ENCODE measurements at regions not wholly inside any gene's neighbourhood (a gene's known extent, or its start where the extent isn't known, plus 50 kb on each side); places are given as distances from the start of the nearest gene placed in this dataset.
"Not testable (repeated sequence)": the region's sequence is repeated elsewhere in the genome, so short reads cannot be mapped to it uniquely, and the experiment has no call there.

- ChIA-PET CTCF (no interaction called here), POLR2A (no interaction called here)
Measured at GRCh38 chr7:73954181-73954580, 73.8 kb upstream of the ELN start.

GRCh38 chr7:73954861-73955260 lies 73.1 kb upstream of the ELN start:
- ATAC-seq, result no peak
- no peaks in the 10 kb centered on the region for H3K9me3 Mint-ChIP-seq
- POLR2A ChIA-PET, result no interaction called here
- no peaks in the 10 kb centered on the region for H3K36me3 Mint-ChIP-seq (ENCODE audit: low read depth)
- no peak overlapping the region for H3K27ac Mint-ChIP-seq
- TF ChIP-seq CTCF (IDR thresholded peaks at IDR 0.05), result no peak
- CTCF ChIA-PET, result no interaction called here
- no peak for DNase-seq
- no peaks in the 10 kb centered on the region for H3K4me1 Mint-ChIP-seq (ENCODE audit: low read depth)
- intact Hi-C loops (cut with micrococcal nuclease), result no loop called here
- H3K4me3 Mint-ChIP-seq, result no peak overlapping the region
- peaks cover 13% of the 10 kb centered on the region for H3K27me3 Mint-ChIP-seq

More at GRCh38 chr7:73954181-73954580, 73.8 kb upstream of the ELN start:
- H3K36me3 Mint-ChIP-seq (ENCODE audit: low read depth), result no peaks in the 10 kb centered on the region
- DNase-seq, result no peak
- no peak for ATAC-seq
- TF ChIP-seq CTCF (IDR thresholded peaks at IDR 0.05), result no peak
- H3K27me3 Mint-ChIP-seq, result peaks cover 13% of the 10 kb centered on the region
- no peaks in the 10 kb centered on the region for H3K4me1 Mint-ChIP-seq (ENCODE audit: low read depth)
- intact Hi-C loops (cut with micrococcal nuclease), result no loop called here
- no peak overlapping the region for H3K4me3 Mint-ChIP-seq
- H3K27ac Mint-ChIP-seq, result no peak overlapping the region
- H3K9me3 Mint-ChIP-seq, result no peaks in the 10 kb centered on the region

- peaks cover 2% of the 10 kb centered on the region for H3K27me3 Mint-ChIP-seq
- ChIA-PET CTCF (interaction anchor here (1.2 kb wide), 2 partner anchors 66 to 67 kb away, joined by 3 to 4 read pairs; no protein-coding TSS in a partner anchor), POLR2A (no interaction called here)
- DNase-seq, result no peak
- no peak overlapping the region for H3K27ac Mint-ChIP-seq
- TF ChIP-seq CTCF (IDR thresholded peaks at IDR 0.05), result no peak
- no peak for ATAC-seq
- H3K4me1 Mint-ChIP-seq (ENCODE audit: low read depth), result no peaks in the 10 kb centered on the region
- peaks cover 3% of the 10 kb centered on the region for H3K36me3 Mint-ChIP-seq (ENCODE audit: low read depth)
- H3K9me3 Mint-ChIP-seq, result peaks cover 17% of the 10 kb centered on the region
- no peak overlapping the region for H3K4me3 Mint-ChIP-seq
- intact Hi-C loops (cut with micrococcal nuclease), result no loop called here
Measured at GRCh38 chr7:73960548-73960947, 67.4 kb upstream of the ELN start.

GRCh38 chr7:73961991-73962390 lies 66.0 kb upstream of the ELN start:
- H3K4me1 Mint-ChIP-seq (ENCODE audit: low read depth); H3K27ac Mint-ChIP-seq; ATAC-seq; H3K4me3 Mint-ChIP-seq; H3K36me3 Mint-ChIP-seq (ENCODE audit: low read depth); DNase-seq; intact Hi-C loops (cut with micrococcal nuclease); H3K27me3 Mint-ChIP-seq: not testable (repeated sequence)
- POLR2A ChIA-PET, result interaction anchor here (0.7 kb wide), 1 partner anchor 9 kb away, joined by 3 read pairs; no protein-coding TSS in a partner anchor
- CTCF ChIA-PET, result interaction anchor here (1.2 to 2.4 kb wide), 2 partner anchors 64 to 65 kb away, joined by 3 to 16 read pairs; no protein-coding TSS in a partner anchor
- peaks cover 17% of the 10 kb centered on the region for H3K9me3 Mint-ChIP-seq

GRCh38 chr7:73963252-73963822 lies 64.6 kb upstream of the ELN start:
- Mint-ChIP-seq H3K4me3 (no peak overlapping the region), H3K9me3 (peaks cover 17% of the 10 kb centered on the region), H3K4me1 (ENCODE audit: low read depth) (no peaks in the 10 kb centered on the region), H3K27me3 (no peaks in the 10 kb centered on the region), H3K36me3 (ENCODE audit: low read depth) (peaks cover 3% of the 10 kb centered on the region), H3K27ac (no peak overlapping the region)
- ATAC-seq (no peak), DNase-seq (no peak)
- TF ChIP-seq CTCF (IDR thresholded peaks at IDR 0.05), result no peak
- ChIA-PET CTCF (interaction anchor here (2.4 kb wide), 1 partner anchor 63 kb away, joined by 16 read pairs; no protein-coding TSS in a partner anchor), POLR2A (no interaction called here)
- intact Hi-C loops (cut with micrococcal nuclease), result no loop called here
